ENCODE measurements at regions not wholly inside any gene's neighbourhood (a gene's known extent, or its start where the extent isn't known, plus 50 kb on each side); places are given as distances from the start of the nearest gene placed in this dataset.

GRCh38 chr13:56736966-56737365 lies 403.8 kb upstream of the PRR20A start:
- FAIRE-seq: no peak
- no peak overlapping the region for H2AFZ ChIP-seq (ENCODE audit: low read depth, low read length)
- H4K20me1 ChIP-seq (replicated peaks; ENCODE audit: control insufficient read depth, extremely low read depth, insufficient read depth, low read length): no peaks in the 10 kb centered on the region
- no peaks in the 10 kb centered on the region for H3K27me3 ChIP-seq (ENCODE audit: control insufficient read depth in 2 of 2, insufficient read depth in 2 of 2, low read length in 2 of 2)
- H3K9me3 ChIP-seq (replicated peaks; ENCODE audit: control insufficient read depth, insufficient read depth, low read length): no peaks in the 10 kb centered on the region
- TF ChIP-seq CTCF (IDR thresholded peaks at IDR 0.05; ENCODE audit: extremely low read depth in 1 of 2, insufficient read depth in 1 of 2, low read depth in 1 of 2, low read length in 2 of 2): no peak
- no peak for TF ChIP-seq FOS (IDR thresholded peaks at IDR 0.05; ENCODE audit: borderline replicate concordance, insufficient read depth, low read length)
- no peak for TF ChIP-seq POLR2AphosphoS5 (IDR thresholded peaks at IDR 0.05; ENCODE audit: insufficient read depth, low read depth, low read length)
- no peak for TF ChIP-seq MAX (IDR thresholded peaks at IDR 0.05; ENCODE audit: insufficient read depth, insufficient read length)
- TF ChIP-seq JUN (IDR thresholded peaks at IDR 0.05; ENCODE audit: borderline replicate concordance, insufficient read depth, insufficient read length, low read depth): no peak
- no peak for TF ChIP-seq MYC (IDR thresholded peaks at IDR 0.05; ENCODE audit: low read depth, low read length)
- TF ChIP-seq GATA2 (IDR thresholded peaks at IDR 0.05; ENCODE audit: insufficient read depth, insufficient read length, low read depth, low read length): no peak
- TF ChIP-seq POLR2A (IDR thresholded peaks at IDR 0.05; ENCODE audit: low read depth, low read length): no peak
- no peak for TF ChIP-seq EZH2 (IDR thresholded peaks at IDR 0.05; ENCODE audit: borderline replicate concordance, low read depth, low read length, severe bottlenecking)
- no peaks in the 10 kb centered on the region for H3K36me3 ChIP-seq (ENCODE audit: control insufficient read depth in 2 of 2, extremely low read depth in 1 of 2, insufficient read depth in 2 of 2, low read length in 2 of 2)
- intact Hi-C loops (cut with micrococcal nuclease): no loop called here
- DNase-seq (ENCODE audit: low read depth, low spot score): no peak
- no peaks in the 10 kb centered on the region for H3K79me2 ChIP-seq (ENCODE audit: control insufficient read depth, insufficient read depth, low read length)
- no peak overlapping the region for H3K27ac ChIP-seq (ENCODE audit: insufficient read depth, low read depth, low read length)
- H3K4me1 ChIP-seq (ENCODE audit: control insufficient read depth, extremely low read depth, insufficient read depth, low read length): no peaks in the 10 kb centered on the region
- no peaks in the 10 kb centered on the region for H3K9me1 ChIP-seq (replicated peaks; ENCODE audit: control insufficient read depth, extremely low read depth, insufficient read depth, low read length)
- CTCF ChIA-PET: interaction anchor here (1.2 to 1.3 kb wide), 2 partner anchors 16 to 20 kb away, joined by 3 to 5 read pairs; no protein-coding TSS in a partner anchor
- H3K4me3 ChIP-seq (replicated peaks in 1 of 3; ENCODE audit: insufficient read depth in 1 of 3, low read depth in 1 of 3, low read length in 3 of 3): no peak overlapping the region
- POLR2A ChIA-PET: no interaction called here
- no peak overlapping the region for H3K9ac ChIP-seq (replicated peaks; ENCODE audit: extremely low read depth, insufficient read depth, low read length)
- no peak overlapping the region for H3K4me2 ChIP-seq (ENCODE audit: insufficient read depth, low read length)
- dilution Hi-C loops (cut with MboI; ENCODE audit: extremely low pct_ligation_motif_present, low sequenced_read_pairs): no loop called here
- no TSS peak for BruUV-seq (replicated peaks)
